ENCODE measurements at regions not wholly inside any gene's neighbourhood (a gene's known extent, or its start where the extent isn't known, plus 50 kb on each side); places are given as distances from the start of the nearest gene placed in this dataset.

DNA sequence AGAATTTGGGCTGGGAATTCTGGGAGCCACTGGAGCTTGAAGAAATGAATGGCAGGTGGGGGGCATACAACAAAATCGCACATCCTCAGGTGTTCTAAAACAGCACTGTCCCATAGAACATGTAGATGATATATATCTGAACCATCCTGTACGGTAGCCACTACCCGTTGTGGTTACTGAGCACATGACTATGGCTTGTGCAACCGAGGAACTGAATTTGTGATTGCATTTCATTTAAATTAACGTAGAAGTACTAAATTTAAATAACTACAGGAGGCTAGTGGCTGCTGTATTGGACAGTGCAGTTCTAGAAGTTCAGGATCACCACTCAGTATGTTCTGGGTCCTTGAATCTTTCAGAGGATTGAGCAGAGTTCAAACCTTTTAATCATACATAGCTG, 172.4 kb downstream of the PHETA1 start:
- FAIRE-seq (no peak), DNase-seq (ENCODE audit: low read depth in 1 of 2, low spot score in 2 of 2) (no peak)
- Histone ChIP-seq H2BK5ac (ENCODE audit: low read depth, low read length) (no peak overlapping the region), H3K4me1 (replicated peaks in 1 of 4; ENCODE audit: control insufficient read depth in 3 of 4, insufficient read depth in 4 of 4, low read length in 3 of 4) (peaks cover 3 to 25% (median 15%) of the 10 kb centered on the region in 4 experiments), H4K5ac (ENCODE audit: insufficient read length, low read depth, low read length) (no peak overlapping the region), H2BK20ac (ENCODE audit: low read length) (no peak overlapping the region), H3K9me3 (ENCODE audit: insufficient read depth in 2 of 2, low read depth in 1 of 2, low read length in 1 of 2) (no peaks in the 10 kb centered on the region), H2BK15ac (ENCODE audit: low read length) (no peak overlapping the region), H3K23me2 (ENCODE audit: low read depth, low read length) (no peaks in the 10 kb centered on the region), H3K4ac (replicated peaks; ENCODE audit: insufficient read length, low read depth, low read length) (no peak overlapping the region), H3K23ac (ENCODE audit: insufficient read length) (no peak overlapping the region), H3K36me3 (ENCODE audit: control insufficient read depth in 2 of 4, insufficient read depth in 4 of 4, low read length in 3 of 4) (no peaks in the 10 kb centered on the region), H4K8ac (ENCODE audit: extremely low read depth, insufficient read depth, low read length) (no peak overlapping the region), H2AK5ac (ENCODE audit: low read depth, low read length) (no peak overlapping the region), H3K4me2 (ENCODE audit: insufficient read depth in 1 of 2, low read depth in 2 of 2, low read length in 2 of 2) (no peak overlapping the region), H3K18ac (ENCODE audit: extremely low read depth, low read length) (no peak overlapping the region), H2BK120ac (replicated peaks; ENCODE audit: low read depth, low read length) (no peak overlapping the region), H3K79me2 (ENCODE audit: control insufficient read depth in 1 of 2, insufficient read depth in 2 of 2, low read length in 2 of 2) (no peaks in the 10 kb centered on the region; a peak in 1 of 4 replicates), H3K9ac (replicated peaks in 1 of 4; ENCODE audit: extremely low read depth in 1 of 4, low read depth in 3 of 4, low read length in 3 of 4) (no peak overlapping the region), H4K91ac (replicated peaks; ENCODE audit: insufficient read length, low read length) (no peak overlapping the region), H3K56ac (replicated peaks; ENCODE audit: insufficient read length, low read depth, low read length) (no peak overlapping the region), H3K27me3 (replicated peaks in 1 of 4; ENCODE audit: control insufficient read depth in 3 of 4, extremely low read depth in 1 of 4, insufficient read depth in 3 of 4, low read length in 3 of 4) (no peaks in the 10 kb centered on the region), H3K4me3 (ENCODE audit: extremely low read depth in 1 of 4, insufficient read depth in 2 of 4, low read depth in 3 of 4, low read length in 4 of 4) (no peak overlapping the region), H3K27ac (ENCODE audit: low read depth, low read length) (no peak overlapping the region), H2AFZ (ENCODE audit: low read length) (no peak overlapping the region), H4K20me1 (replicated peaks in 1 of 2; ENCODE audit: control insufficient read depth in 1 of 2, insufficient read depth in 2 of 2, low read length in 2 of 2) (peaks cover 0 to 6% of the 10 kb centered on the region in 2 experiments), H3K14ac (ENCODE audit: insufficient read length) (no peak overlapping the region), H2BK12ac (ENCODE audit: low read depth, low read length) (no peak overlapping the region), H3K79me1 (ENCODE audit: low read depth, low read length) (no peaks in the 10 kb centered on the region; the same call in none of the 2 replicates)
- TF ChIP-seq GTF2F1 (IDR thresholded peaks at IDR 0.05; ENCODE audit: borderline replicate concordance, low read depth, low read length) (no peak), EP300 (IDR thresholded peaks at IDR 0.05; ENCODE audit: borderline replicate concordance in 1 of 2, low read depth in 2 of 2, low read length in 2 of 2) (no peak), POLR2AphosphoS5 (IDR thresholded peaks at IDR 0.05; ENCODE audit: low read depth, low read length) (no peak), BCL11A (IDR thresholded peaks at IDR 0.05; ENCODE audit: low read depth in 2 of 2, low read length in 2 of 2) (no peak), YY1 (IDR thresholded peaks at IDR 0.05; ENCODE audit: low read depth, low read length) (no peak), RBBP5 (IDR thresholded peaks at IDR 0.05; ENCODE audit: borderline replicate concordance, low read depth, low read length) (no peak), ZNF274 (IDR thresholded peaks at IDR 0.05; ENCODE audit: borderline replicate concordance, extremely low read depth, low read length) (no peak)
- 93% methylated on average over 5 of the region's 5 CpGs; no CpG with 5 or more reads in 1 of the 2 experiments for WGBS, 2 experiments (ENCODE audit: extremely low coverage in 1 of 2, insufficient coverage in 1 of 2, insufficient read length in 1 of 2, insufficient replicate concordance in 2 of 2, low coverage in 1 of 2, low lambda C conversion rate in 2 of 2, missing lambda C conversion rate in 1 of 2)
- POLR2A ChIA-PET (ENCODE audit: partially characterized antibody), result interaction anchor here (0.5 kb wide), 1 partner anchor 112 kb away, joined by 3 read pairs; no protein-coding TSS in a partner anchor
- CTCF ChIA-PET (ENCODE audit: partially characterized antibody), result interaction anchor here (1.0 to 1.3 kb wide), 4 partner anchors 14 to 176 kb away, joined by 3 to 4 read pairs (median 3); no protein-coding TSS in a partner anchor
